Loucy (cell line): ENCODE measurements at regions not wholly inside any gene's neighbourhood (a gene's known extent, or its start where the extent isn't known, plus 50 kb on each side); places are given as distances from the start of the nearest gene placed in this dataset.

ENCODE experiments used
- H2AFZ ChIP-seq: fragments of 200-600 bp; sonication (generic); 2 replicates; pipeline ENCODE4 v1.6.0; 2016; ENCODE audit warnings: antibody characterized with exemption, mild to moderate bottlenecking, low read length, moderate library complexity
- H3F3A ChIP-seq: fragments of 200-600 bp; 2 replicates; pipeline ENCODE4 v1.6.0; 2016; ENCODE audit warnings: antibody characterized with exemption, low read depth, mild to moderate bottlenecking
- H3K27me3 ChIP-seq: fragments of 200-600 bp; sonication (generic); 2 replicates; pipeline ENCODE4 v1.6.1; 2014; ENCODE audit warnings: low read length, mild to moderate bottlenecking; ENCODE audit not compliant: insufficient read depth, poor library complexity, severe bottlenecking
- H3K36me3 ChIP-seq: fragments of 200-600 bp; sonication (generic); 2 replicates; pipeline ENCODE4 v1.6.1; 2016; ENCODE audit warnings: low read length; ENCODE audit not compliant: insufficient read depth
- H3K4me1 ChIP-seq: fragments of 200-600 bp; sonication (generic); 2 replicates; pipeline ENCODE4 v1.5.1; 2014; ENCODE audit warnings: low read length, mild to moderate bottlenecking; ENCODE audit not compliant: insufficient read depth, poor library complexity, severe bottlenecking
- H3K4me2 ChIP-seq: fragments of 200-600 bp; sonication (generic); 2 replicates; pipeline ENCODE4 v1.6.0; 2014; ENCODE audit warnings: antibody characterized with exemption, low read length, low read depth, mild to moderate bottlenecking; ENCODE audit not compliant: poor library complexity, severe bottlenecking
- H3K4me3 ChIP-seq: fragments of 200-600 bp; sonication (generic); 2 replicates; pipeline ENCODE4 v1.5.1; 2014; ENCODE audit warnings: low read length, mild to moderate bottlenecking, mixed read lengths; ENCODE audit not compliant: poor library complexity, severe bottlenecking
- H3K79me2 ChIP-seq: fragments of 200-600 bp; sonication (generic); 2 replicates; pipeline ENCODE4 v1.6.1; 2014; ENCODE audit warnings: low read length; ENCODE audit not compliant: insufficient read depth
- H3K9ac ChIP-seq: fragments of 200-600 bp; sonication (generic); 2 replicates; pipeline ENCODE4 v1.6.0; 2014; ENCODE audit warnings: mild to moderate bottlenecking, low read depth, low read length, moderate library complexity; ENCODE audit not compliant: poor library complexity, severe bottlenecking
- H3K9me2 ChIP-seq: fragments of 200-600 bp; sonication (generic); replicated peaks from 2 replicates; pipeline ENCODE4 v1.6.1; 2016; ENCODE audit warnings: low read depth, low read length, mixed read lengths
- H3K9me3 ChIP-seq: fragments of 200-600 bp; sonication (generic); 2 replicates; pipeline ENCODE4 v1.6.1; 2014; ENCODE audit warnings: mild to moderate bottlenecking, antibody characterized with exemption, low read length, low read depth; ENCODE audit not compliant: insufficient read depth
- H4K20me1 ChIP-seq: fragments of 200-600 bp; sonication (generic); 2 replicates; pipeline ENCODE4 v1.6.0; 2014; ENCODE audit warnings: antibody characterized with exemption, low read length, mild to moderate bottlenecking; ENCODE audit not compliant: insufficient read depth, poor library complexity, severe bottlenecking
- EZH2phosphoT487 ChIP-seq: fragments of 200-600 bp; IDR thresholded peaks from 2 replicates; pipeline ENCODE4 v1.6.1; 2018; ENCODE audit warnings: antibody characterized with exemption, mild to moderate bottlenecking, moderate library complexity, borderline replicate concordance
- TF ChIP-seq, protein P1 (sequence below): fragments of 200-600 bp; sonication (generic); conservative IDR thresholded peaks from 2 replicates; pipeline ENCODE4 v1.5.1; 2014; ENCODE audit warnings: mild to moderate bottlenecking, antibody characterized with exemption, low read length

- Histone ChIP-seq H4K20me1 (no peaks in the 10 kb centered on the region), H3K9ac (no peak overlapping the region), H3K4me3 (no peak overlapping the region), H3K36me3 (no peaks in the 10 kb centered on the region), H3K9me3 (no peaks in the 10 kb centered on the region), H3F3A (no peaks in the 10 kb centered on the region), H3K9me2 (no peaks in the 10 kb centered on the region), H3K27me3 (no peaks in the 10 kb centered on the region), H3K4me1 (no peaks in the 10 kb centered on the region), H2AFZ (no peak overlapping the region), H3K79me2 (no peaks in the 10 kb centered on the region), H3K4me2 (no peak overlapping the region)
- TF ChIP-seq, protein P1, sequence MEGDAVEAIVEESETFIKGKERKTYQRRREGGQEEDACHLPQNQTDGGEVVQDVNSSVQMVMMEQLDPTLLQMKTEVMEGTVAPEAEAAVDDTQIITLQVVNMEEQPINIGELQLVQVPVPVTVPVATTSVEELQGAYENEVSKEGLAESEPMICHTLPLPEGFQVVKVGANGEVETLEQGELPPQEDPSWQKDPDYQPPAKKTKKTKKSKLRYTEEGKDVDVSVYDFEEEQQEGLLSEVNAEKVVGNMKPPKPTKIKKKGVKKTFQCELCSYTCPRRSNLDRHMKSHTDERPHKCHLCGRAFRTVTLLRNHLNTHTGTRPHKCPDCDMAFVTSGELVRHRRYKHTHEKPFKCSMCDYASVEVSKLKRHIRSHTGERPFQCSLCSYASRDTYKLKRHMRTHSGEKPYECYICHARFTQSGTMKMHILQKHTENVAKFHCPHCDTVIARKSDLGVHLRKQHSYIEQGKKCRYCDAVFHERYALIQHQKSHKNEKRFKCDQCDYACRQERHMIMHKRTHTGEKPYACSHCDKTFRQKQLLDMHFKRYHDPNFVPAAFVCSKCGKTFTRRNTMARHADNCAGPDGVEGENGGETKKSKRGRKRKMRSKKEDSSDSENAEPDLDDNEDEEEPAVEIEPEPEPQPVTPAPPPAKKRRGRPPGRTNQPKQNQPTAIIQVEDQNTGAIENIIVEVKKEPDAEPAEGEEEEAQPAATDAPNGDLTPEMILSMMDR = no peak
- TF ChIP-seq EZH2phosphoT487 = no peak
Observed at GRCh38 chr1:57868908-57869307, 445.0 kb upstream of the DAB1 start.

GRCh38 chr1:57868239-57868638 is 444.4 kb upstream of the DAB1 start:
- Histone ChIP-seq H3K4me2 (no peak overlapping the region), H2AFZ (no peak overlapping the region)

GRCh38 chr1:57866998-57867397 is 443.1 kb upstream of the DAB1 start:
- no peaks in the 10 kb centered on the region for H4K20me1 ChIP-seq
- no peaks in the 10 kb centered on the region for H3K27me3 ChIP-seq
- TF ChIP-seq EZH2phosphoT487 = no peak
- TF ChIP-seq, protein P1 = no peak
- H3K9me2 ChIP-seq = no peaks in the 10 kb centered on the region
- no peak overlapping the region for H3K9ac ChIP-seq
- no peaks in the 10 kb centered on the region for H3K9me3 ChIP-seq
- no peaks in the 10 kb centered on the region for H3F3A ChIP-seq
- H3K36me3 ChIP-seq = no peaks in the 10 kb centered on the region
- H3K4me3 ChIP-seq = no peak overlapping the region
- no peak overlapping the region for H2AFZ ChIP-seq
- no peaks in the 10 kb centered on the region for H3K79me2 ChIP-seq
- H3K4me2 ChIP-seq = no peak overlapping the region
- no peaks in the 10 kb centered on the region for H3K4me1 ChIP-seq

More at GRCh38 chr1:57868239-57868638, 444.4 kb upstream of the DAB1 start:
- no peak overlapping the region for H3K9ac ChIP-seq
- H3K9me2 ChIP-seq = no peaks in the 10 kb centered on the region
- no peaks in the 10 kb centered on the region for H3K9me3 ChIP-seq
- no peak overlapping the region for H3K4me3 ChIP-seq
- TF ChIP-seq, protein P1 = no peak
- TF ChIP-seq EZH2phosphoT487 = no peak
- no peaks in the 10 kb centered on the region for H4K20me1 ChIP-seq
- no peaks in the 10 kb centered on the region for H3K4me1 ChIP-seq
- no peaks in the 10 kb centered on the region for H3K27me3 ChIP-seq
- H3K79me2 ChIP-seq = no peaks in the 10 kb centered on the region
- H3F3A ChIP-seq = no peaks in the 10 kb centered on the region
- no peaks in the 10 kb centered on the region for H3K36me3 ChIP-seq
